ENCODE measurements at regions not wholly inside any gene's neighbourhood (a gene's known extent, or its start where the extent isn't known, plus 50 kb on each side); places are given as distances from the start of the nearest gene placed in this dataset.

DNA sequence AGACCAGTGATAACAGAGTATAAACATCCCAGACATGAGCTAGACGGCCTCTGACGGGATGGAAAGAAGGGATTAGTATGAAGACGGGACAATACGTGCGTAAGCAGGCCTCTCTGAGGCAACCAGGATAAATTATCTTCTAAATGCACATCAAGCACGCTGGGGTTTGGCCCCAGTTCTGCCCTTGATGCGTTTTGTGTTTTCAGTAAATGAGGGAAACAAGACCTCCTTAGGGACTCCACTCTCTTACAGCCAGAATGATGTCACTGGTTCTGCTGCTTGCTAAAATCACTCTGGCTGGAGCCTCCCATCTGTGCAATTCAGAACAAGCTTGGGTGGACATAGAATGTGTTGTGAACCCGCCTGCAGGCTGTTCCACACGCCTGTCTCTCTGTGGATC lies 156.0 kb upstream of the MCTP2 start:
- TF ChIP-seq, protein P1, sequence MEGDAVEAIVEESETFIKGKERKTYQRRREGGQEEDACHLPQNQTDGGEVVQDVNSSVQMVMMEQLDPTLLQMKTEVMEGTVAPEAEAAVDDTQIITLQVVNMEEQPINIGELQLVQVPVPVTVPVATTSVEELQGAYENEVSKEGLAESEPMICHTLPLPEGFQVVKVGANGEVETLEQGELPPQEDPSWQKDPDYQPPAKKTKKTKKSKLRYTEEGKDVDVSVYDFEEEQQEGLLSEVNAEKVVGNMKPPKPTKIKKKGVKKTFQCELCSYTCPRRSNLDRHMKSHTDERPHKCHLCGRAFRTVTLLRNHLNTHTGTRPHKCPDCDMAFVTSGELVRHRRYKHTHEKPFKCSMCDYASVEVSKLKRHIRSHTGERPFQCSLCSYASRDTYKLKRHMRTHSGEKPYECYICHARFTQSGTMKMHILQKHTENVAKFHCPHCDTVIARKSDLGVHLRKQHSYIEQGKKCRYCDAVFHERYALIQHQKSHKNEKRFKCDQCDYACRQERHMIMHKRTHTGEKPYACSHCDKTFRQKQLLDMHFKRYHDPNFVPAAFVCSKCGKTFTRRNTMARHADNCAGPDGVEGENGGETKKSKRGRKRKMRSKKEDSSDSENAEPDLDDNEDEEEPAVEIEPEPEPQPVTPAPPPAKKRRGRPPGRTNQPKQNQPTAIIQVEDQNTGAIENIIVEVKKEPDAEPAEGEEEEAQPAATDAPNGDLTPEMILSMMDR (IDR thresholded peaks at IDR 0.05) = no peak
- TF ChIP-seq POLR2A (IDR thresholded peaks at IDR 0.05) = no peak
